ENCODE measurements at regions not wholly inside any gene's neighbourhood (a gene's known extent, or its start where the extent isn't known, plus 50 kb on each side); places are given as distances from the start of the nearest gene placed in this dataset.

DNA sequence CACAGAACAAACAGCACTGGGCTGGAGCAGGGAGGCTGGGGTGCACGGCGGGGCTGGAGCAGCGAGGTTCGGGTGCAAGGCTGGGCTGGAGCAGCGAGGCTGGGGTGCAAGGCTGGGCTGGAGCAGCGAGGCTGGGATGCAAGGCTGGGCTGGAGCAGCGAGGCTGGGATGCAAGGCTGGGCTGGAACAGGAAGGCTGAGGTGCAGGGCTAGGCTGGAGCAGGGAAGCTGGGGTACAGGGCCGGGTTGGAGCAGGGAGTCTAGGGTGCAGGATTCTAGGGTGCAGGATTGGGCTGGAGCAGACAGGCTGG lies 198.5 kb downstream of the BRD1 start:
- TF ChIP-seq NCOA2 (CRISPR knock-in tag; IDR thresholded peaks at IDR 0.05), result no peak
- no peak for TF ChIP-seq RAD21 (CRISPR knock-in tag; IDR thresholded peaks at IDR 0.05)
- TF ChIP-seq ARID2 (CRISPR knock-in tag; IDR thresholded peaks at IDR 0.05; ENCODE audit: borderline replicate concordance), result no peak
- no peak for TF ChIP-seq ZNF589 (CRISPR knock-in tag; conservative IDR thresholded peaks at IDR 0.05)

Measured in HepG2 (cell line).